ENCODE measurements at regions not wholly inside any gene's neighbourhood (a gene's known extent, or its start where the extent isn't known, plus 50 kb on each side); places are given as distances from the start of the nearest gene placed in this dataset.

- no peak for DNase-seq (ENCODE audit: low read depth)
Measured at GRCh38 chr5:89989776-89990175, 419.8 kb downstream of the CETN3 start.

DNA sequence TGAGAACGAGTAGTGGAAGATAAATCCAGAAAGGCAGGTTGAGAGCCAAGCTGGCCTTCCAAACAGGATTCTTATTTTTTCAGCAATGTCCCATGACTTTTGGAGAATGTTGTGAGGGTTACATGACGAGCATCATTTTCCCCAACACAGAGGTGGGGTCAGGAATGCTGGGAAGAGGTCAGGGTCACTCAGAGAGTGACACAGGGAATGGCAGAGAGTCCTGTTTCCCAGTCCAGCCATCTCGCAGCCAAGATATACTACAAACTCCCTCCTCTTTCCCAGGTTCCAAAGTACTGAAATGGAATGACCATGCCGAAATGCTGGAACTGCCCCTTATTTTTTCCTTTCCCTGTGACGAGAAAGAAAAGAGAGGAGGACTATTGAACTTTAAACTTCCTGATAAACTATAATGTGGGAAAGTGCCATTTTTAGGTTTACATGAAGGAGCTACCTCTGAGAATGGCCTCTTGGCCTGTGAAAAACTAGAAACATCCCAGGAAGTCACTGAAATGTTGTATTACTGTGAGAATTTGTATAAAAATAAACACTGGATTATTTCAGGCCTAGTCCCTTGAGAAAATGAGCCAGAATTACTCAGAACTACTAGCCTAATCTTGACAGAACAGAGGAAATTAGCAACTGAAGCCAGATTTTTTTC, 420.4 kb downstream of the CETN3 start:
- no peak for DNase-seq (ENCODE audit: low read depth)

- DNase-seq (ENCODE audit: low read depth): no peak
Measured at GRCh38 chr5:89988129-89988810, 421.3 kb downstream of the CETN3 start.

DNA sequence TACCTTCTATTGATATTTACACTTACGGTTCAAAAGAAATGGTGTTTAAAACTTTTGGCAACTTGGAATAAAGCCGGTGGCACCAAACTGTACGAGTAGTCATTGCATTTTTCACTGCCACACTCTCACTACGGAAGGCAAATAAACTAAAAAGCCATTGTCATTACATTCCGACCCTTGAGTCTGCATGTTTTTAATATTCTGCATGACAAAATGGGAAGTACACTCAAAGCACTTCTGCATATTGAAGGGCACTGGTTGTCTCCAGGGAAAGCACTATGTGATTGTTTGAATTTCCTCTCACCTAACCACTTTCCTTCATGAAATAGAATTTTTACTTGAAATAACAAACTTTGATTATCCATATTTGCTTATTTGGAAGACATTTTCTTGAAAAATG, 426.3 kb downstream of the CETN3 start:
- no peak for DNase-seq (ENCODE audit: low read depth)

- DNase-seq (ENCODE audit: low read depth): no peak
Measured at GRCh38 chr5:89981878-89982773, 427.4 kb downstream of the CETN3 start.

- no peak for DNase-seq (ENCODE audit: low read depth)
Measured at GRCh38 chr5:89981021-89981420, 428.5 kb downstream of the CETN3 start.

GRCh38 chr5:89973516-89973915, 436.0 kb downstream of the CETN3 start:
- no peak for DNase-seq (ENCODE audit: low read depth)

DNA sequence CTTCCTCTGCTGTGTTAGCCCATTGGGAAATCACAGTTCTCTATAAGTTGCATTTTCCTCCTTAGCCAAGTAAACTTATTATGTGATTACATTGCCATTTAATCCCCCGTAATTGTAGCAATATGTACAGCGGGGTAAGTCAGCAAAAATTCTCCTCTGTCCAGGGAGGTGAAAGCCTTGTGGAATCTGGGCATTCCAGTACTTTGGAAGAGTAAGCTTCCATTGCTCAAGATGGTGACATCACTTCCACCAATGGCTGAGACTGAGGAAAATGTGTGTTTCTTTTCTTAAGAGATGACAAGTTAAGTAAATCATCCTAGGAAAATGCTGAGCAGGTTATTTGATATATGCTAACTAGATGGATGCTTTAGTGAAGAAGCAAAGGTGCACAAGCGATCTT, 436.7 kb downstream of the CETN3 start:
- DNase-seq (ENCODE audit: low read depth): no peak

DNA sequence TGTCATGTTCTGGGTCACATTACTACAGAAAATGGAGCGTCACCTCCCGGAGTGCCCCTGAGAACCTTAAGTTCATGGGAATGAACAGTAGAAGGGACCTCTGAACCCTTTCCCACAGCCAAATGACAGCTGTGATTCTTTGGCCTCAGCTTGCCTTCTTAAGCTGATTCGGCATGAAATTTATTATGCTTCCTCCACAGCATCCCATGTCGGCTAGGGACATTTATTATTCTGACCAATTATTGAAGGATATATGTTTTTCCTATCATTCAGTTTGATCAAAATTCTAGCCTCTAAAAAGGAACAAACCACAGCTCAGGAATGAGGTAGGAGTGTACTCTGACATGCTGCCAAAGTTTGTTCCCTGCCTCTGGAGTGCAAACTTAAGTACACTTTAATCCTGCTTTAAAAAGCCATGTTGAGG, 440.6 kb downstream of the CETN3 start:
- no peak for DNase-seq (ENCODE audit: low read depth)

DNA sequence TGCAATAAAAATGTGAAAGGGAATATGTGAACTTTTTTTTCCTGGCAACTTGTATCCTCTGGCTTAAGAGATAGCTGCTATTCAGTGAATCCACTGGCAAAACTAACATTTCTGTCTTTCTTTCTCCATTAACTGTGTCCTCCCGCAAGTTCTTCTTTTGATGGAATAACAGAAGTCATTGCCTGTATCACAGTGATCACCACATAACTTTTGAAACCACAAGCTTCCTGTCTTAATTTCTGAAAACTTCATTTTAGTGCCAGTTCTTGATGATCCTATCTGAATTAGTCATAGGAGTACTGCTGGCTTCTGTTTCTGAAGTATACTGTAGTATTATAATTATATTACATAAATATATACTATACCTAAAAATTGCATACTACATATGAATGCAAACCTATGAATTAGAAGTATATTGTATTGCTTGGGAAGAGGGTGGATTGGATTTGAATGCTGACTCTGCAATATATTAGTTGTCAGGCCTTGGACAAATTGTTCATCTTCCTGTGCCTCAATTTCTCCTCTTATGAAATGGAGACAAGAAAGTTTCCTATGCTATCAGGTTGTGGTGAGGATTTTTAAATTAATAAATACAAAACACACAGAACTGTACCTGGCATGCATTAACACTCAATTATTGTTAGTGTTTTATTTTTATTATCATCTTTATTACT, 441.6 kb downstream of the CETN3 start:
- DNase-seq (ENCODE audit: low read depth): no peak

- no peak for DNase-seq (ENCODE audit: low read depth)
Measured at GRCh38 chr5:89956838-89957237, 452.7 kb downstream of the CETN3 start.

DNA sequence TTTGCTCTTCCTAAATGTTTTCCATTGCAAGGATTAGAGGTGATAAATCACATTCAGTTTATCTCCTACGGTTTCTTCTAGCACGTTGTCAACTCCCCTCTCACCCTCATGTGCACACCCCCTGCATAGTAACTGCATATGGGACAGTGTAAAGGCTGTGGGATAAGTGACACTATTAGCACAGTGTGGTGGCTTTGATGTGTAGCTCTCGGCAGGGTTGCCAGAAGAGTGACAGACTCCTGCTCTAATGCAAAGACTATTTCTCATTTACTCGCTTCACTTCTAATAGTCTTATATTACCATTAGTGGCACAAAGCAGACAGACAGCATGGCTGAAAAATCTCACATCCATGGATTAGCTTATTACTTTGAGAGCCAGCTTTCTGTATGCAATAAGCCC, 454.6 kb downstream of the CETN3 start:
- DNase-seq (ENCODE audit: low read depth): no peak

DNA sequence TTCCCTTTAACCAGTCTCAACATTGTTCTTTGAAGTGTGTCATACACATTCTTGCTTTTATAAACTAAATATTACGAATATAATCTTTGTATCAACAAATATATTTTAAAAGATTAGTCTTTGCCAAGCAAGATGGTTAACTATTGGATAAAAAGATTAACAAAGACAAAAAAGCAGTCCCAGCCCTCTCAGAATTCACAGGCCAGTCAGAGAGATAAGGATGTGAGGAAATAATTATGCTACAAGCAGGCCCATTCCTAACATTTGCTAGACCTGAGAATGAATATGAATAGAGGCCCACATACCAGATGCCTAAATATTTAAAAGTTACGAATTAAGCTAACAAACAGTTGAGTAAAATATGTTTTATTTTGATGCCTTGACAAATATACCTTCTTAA, 457.7 kb downstream of the CETN3 start:
- no peak for DNase-seq (ENCODE audit: low read depth)

DNA sequence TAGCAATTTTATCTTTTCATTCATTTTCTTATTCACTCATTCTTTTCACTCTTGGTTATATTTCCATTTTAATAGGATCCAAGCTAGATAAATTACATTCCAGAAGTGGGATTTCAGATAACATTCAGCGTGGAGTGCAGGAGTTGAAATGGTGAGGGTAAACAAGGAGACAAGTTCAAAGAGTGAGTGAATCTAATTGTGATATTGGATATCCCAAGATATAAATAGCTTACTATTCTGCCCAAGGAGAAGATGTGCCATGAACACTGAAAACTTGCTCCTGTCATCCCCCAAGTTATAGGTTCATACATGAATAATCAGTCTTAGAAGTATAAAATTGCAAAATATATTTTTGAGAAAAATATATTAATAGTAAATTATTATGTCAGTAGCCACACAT, 459.3 kb downstream of the CETN3 start:
- no peak for DNase-seq (ENCODE audit: low read depth)

DNA sequence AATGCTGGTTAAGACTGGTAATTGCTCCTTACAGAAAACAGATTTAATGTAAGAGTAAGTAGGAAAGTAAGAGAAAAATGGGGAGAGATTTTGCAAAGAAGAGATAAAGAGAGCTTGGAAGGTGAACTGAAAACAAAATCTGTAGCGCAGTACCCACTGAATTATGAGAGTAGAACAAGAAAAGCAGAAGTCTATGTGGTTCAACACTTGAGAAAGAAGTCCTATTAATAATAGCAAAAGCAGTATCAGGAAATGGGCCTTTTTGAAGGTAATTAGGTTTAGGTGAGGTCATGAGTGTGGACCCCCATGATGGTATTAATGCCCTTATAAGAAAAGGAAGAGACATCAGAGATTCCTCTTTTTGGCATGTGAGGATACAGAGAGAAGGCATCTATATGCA, 460.6 kb downstream of the CETN3 start:
- DNase-seq (ENCODE audit: low read depth): no peak

DNA sequence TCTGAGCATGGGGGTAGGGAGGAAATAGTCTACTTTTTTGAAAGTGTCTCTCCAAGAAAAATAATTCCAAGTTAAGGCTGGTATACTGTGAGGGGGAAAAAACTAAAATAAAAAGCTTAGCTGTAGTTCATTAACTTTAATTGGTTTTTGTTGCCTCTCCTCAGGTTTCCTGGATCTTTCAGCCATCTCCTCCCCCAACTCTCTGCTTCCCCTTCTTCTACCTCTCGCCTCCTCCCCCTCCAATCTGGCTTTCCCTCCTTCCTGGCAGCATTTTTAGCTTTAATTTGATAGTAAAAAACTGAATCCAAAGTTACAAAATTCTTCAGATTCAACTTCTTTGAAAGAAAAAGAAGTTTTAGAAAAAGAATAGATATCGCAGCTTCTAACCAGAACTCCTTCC, 462.6 kb downstream of the CETN3 start:
- DNase-seq (ENCODE audit: low read depth): no peak

- DNase-seq (ENCODE audit: low read depth): no peak
Measured at GRCh38 chr5:89946508-89946907, 463.0 kb downstream of the CETN3 start.

GRCh38 chr5:89942171-89942570, 467.4 kb downstream of the CETN3 start:
- no peak for DNase-seq (ENCODE audit: low read depth)

DNA sequence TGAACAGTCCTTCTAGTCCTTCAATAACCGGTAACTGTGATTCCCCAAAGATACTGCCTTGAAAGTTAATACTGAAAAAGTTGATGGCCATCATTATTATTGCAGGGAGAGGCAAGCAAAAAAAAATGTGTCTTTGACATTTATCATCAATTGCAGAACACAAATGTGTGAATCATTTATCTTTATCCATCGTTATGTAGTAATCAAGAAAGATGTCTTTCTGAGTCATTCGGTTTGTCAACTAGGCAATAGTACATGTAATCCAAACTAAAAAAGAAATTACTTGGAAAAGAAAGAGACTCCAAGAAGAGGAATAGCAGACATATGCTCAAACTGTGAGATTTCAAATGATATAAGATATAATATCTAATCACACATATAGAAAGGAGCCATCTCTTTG, 473.0 kb downstream of the CETN3 start:
- DNase-seq (ENCODE audit: low read depth): no peak

DNA sequence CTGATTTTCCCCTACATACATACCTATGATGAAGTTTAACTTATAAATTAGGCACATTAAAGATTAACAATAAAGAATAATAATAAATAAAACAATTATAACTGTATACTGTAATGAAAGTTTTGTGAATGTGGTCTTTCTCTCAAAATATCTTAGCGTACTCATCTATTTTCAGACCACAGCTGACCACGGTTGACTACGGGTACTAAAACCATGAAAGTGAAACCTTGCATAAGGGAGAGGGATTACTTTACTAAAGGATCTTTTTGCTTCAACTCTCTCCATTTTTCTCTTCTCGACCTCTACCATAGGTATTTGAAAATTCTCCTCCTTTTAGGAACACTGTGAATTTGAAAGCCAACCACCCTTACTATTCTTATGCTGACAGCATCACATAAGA, 475.5 kb downstream of the CETN3 start:
- DNase-seq (ENCODE audit: low read depth): no peak

- no peak for DNase-seq (ENCODE audit: low read depth)
Measured at GRCh38 chr5:89932771-89933181, 476.8 kb downstream of the CETN3 start.

GRCh38 chr5:89930591-89931392, 478.8 kb downstream of the CETN3 start:
- no peak for DNase-seq (ENCODE audit: low read depth)

All from activated gamma-delta T cell treated with anti-CD3 and anti-CD28 coated beads, Interleukin-2, amount 50 U/mL, for 16 hours (primary cell).